Left lung (tissue), 4 donors: ENCODE measurements at regions not wholly inside any gene's neighbourhood (a gene's known extent, or its start where the extent isn't known, plus 50 kb on each side); places are given as distances from the start of the nearest gene placed in this dataset.

Experiments
- ATAC-seq: fragments of 200-7000 bp; cut with Tn5 transposase; one replicate; pipeline ENCODE4 v1.9.1; 2020; ENCODE audit warnings: moderate library complexity
- DNase-seq, 4 donors: peaks; one replicate each; pipeline ENCODE4 v3.0.0-alpha.2; 2013 to 2020
- H3K27ac ChIP-seq, 2 donors: fragments of 200-600 bp; sonication (generic) in 1 of 2; one replicate each; pipeline versions ENCODE4 v1.5.0 to v1.8.0; 2020 to 2021
- H3K27me3 ChIP-seq, 2 donors: fragments of 200-600 bp; sonication (generic) in 1 of 2; one replicate each; pipeline versions ENCODE4 v1.5.0 to v1.8.0; 2020 to 2021
- H3K36me3 ChIP-seq, 2 donors: fragments of 200-600 bp; sonication (generic) in 1 of 2; one replicate each; pipeline versions ENCODE4 v1.5.0 to v1.8.0; 2020 to 2021
- H3K4me1 ChIP-seq, 2 donors: fragments of 200-600 bp; one replicate each; pipeline ENCODE4 v1.8.0; 2021
- H3K4me3 ChIP-seq, 2 donors: fragments of 200-600 bp; sonication (generic) in 1 of 2; one replicate each; pipeline versions ENCODE4 v1.5.0 to v1.8.0; 2020 to 2021; ENCODE audit warnings: mild to moderate bottlenecking in 1 of 2
- H3K9me3 ChIP-seq, 2 donors: fragments of 200-600 bp; sonication (generic) in 1 of 2; one replicate each; pipeline versions ENCODE4 v1.5.0 to v1.8.0; 2020 to 2021
- CTCF ChIP-seq, 2 donors: fragments of 200-600 bp; sonication (generic) in 1 of 2; IDR thresholded peaks; one replicate each; pipeline versions ENCODE4 v1.5.0 to v1.8.0; 2021; ENCODE audit warnings: antibody characterized with exemption in 2 of 2
- intact Hi-C, 2 donors: fragments of 100-400 bp; cut with DNase I; formaldehyde crosslinking; loops; one replicate each; pipeline versions ENCODE4 v1.11.2 to v1.14.2; 2022
- donor health status: DM: no; HTN: yes; CAD: no.
- donor health status: DM: no; HTN: no; CAD: no.

- DNase-seq (peak in 2 of 4 donors; percentile 42 to 59), ATAC-seq (peak; percentile 85)
- intact Hi-C loops: loop anchor here in 1 of 2 donors (10.0 kb wide), 1 partner anchor 50 kb away; no protein-coding TSS in a partner anchor
- no peaks in the 10 kb centered on the region for H3K36me3 ChIP-seq
- H3K27me3 ChIP-seq: no peaks in the 10 kb centered on the region
- TF ChIP-seq CTCF (IDR thresholded peaks at IDR 0.05): peak; percentile 71 to 87
- no peaks in the 10 kb centered on the region for H3K9me3 ChIP-seq
- no peaks in the 10 kb centered on the region for H3K4me1 ChIP-seq
- H3K4me3 ChIP-seq: no peak overlapping the region
- no peak overlapping the region for H3K27ac ChIP-seq
Observed at GRCh38 chr3:152524198-152525140, 255.7 kb downstream of the MBNL1 start.

- intact Hi-C loops: no loop called here
- Histone ChIP-seq H3K9me3 (peaks cover 0 to 15% of the 10 kb centered on the region in 2 donors), H3K36me3 (no peaks in the 10 kb centered on the region), H3K27ac (no peak overlapping the region), H3K4me3 (no peak overlapping the region), H3K27me3 (no peaks in the 10 kb centered on the region), H3K4me1 (no peaks in the 10 kb centered on the region)
- DNase-seq: no peak
- TF ChIP-seq CTCF (IDR thresholded peaks at IDR 0.05): no peak
- no peak for ATAC-seq
Observed at GRCh38 chr3:152531717-152532116, 263.0 kb downstream of the MBNL1 start.

GRCh38 chr3:152538518-152538917 is 269.8 kb downstream of the MBNL1 start:
- H3K9me3 ChIP-seq: peaks cover 0 to 10% of the 10 kb centered on the region in 2 donors
- H3K4me3 ChIP-seq: no peak overlapping the region
- intact Hi-C loops: no loop called here
- no peak for DNase-seq
- no peak for TF ChIP-seq CTCF (IDR thresholded peaks at IDR 0.05)
- H3K27ac ChIP-seq: no peak overlapping the region
- H3K4me1 ChIP-seq: no peaks in the 10 kb centered on the region
- no peak for ATAC-seq
- no peaks in the 10 kb centered on the region for H3K27me3 ChIP-seq
- no peaks in the 10 kb centered on the region for H3K36me3 ChIP-seq

GRCh38 chr3:152539191-152539764 is 270.5 kb downstream of the MBNL1 start:
- Histone ChIP-seq H3K4me3 (no peak overlapping the region), H3K27me3 (no peaks in the 10 kb centered on the region), H3K27ac (no peak overlapping the region), H3K9me3 (peaks cover 0 to 10% of the 10 kb centered on the region in 2 donors), H3K36me3 (no peaks in the 10 kb centered on the region), H3K4me1 (no peaks in the 10 kb centered on the region)
- DNase-seq: no peak
- ATAC-seq: no peak
- intact Hi-C loops: no loop called here
- TF ChIP-seq CTCF (IDR thresholded peaks at IDR 0.05): no peak

- intact Hi-C loops: no loop called here
- Histone ChIP-seq H3K9me3 (peaks cover 0 to 10% of the 10 kb centered on the region in 2 donors), H3K27ac (no peak overlapping the region), H3K36me3 (no peaks in the 10 kb centered on the region), H3K4me1 (no peaks in the 10 kb centered on the region), H3K4me3 (no peak overlapping the region), H3K27me3 (no peaks in the 10 kb centered on the region)
- no peak for ATAC-seq
- TF ChIP-seq CTCF (IDR thresholded peaks at IDR 0.05): no peak
- DNase-seq: no peak
Observed at GRCh38 chr3:152540120-152540519, 271.4 kb downstream of the MBNL1 start.
